B cell (primary cell): ENCODE measurements at regions not wholly inside any gene's neighbourhood (a gene's known extent, or its start where the extent isn't known, plus 50 kb on each side); places are given as distances from the start of the nearest gene placed in this dataset.

Source experiments
- ATAC-seq: fragments of 200-7000 bp; cut with Tn5 transposase; one replicate; pipeline ENCODE4 v1.10.0; 2021; ENCODE audit warnings: low read depth, mild to moderate bottlenecking, moderate number of reproducible peaks, moderate library complexity
- CTCF ChIA-PET: fragments of 350-600 bp; sonication (Branson Sonifier 250); formaldehyde crosslinking; loops from one replicate; lab custom pipeline; 2021; ENCODE audit warnings: antibody characterized with exemption, inconsistent platforms; lab: Charles Lee
- POLR2A ChIA-PET: fragments of 350-600 bp; sonication (Branson Sonifier 250); formaldehyde crosslinking; loops from one replicate; lab custom pipeline; 2021; ENCODE audit warnings: antibody characterized with exemption; lab: Charles Lee
- DNase-seq: peaks from one replicate; pipeline ENCODE4 v3.0.0; 2013
- H2AFZ ChIP-seq: 2 replicates; pipeline ENCODE4 v1.6.1; 2012; ENCODE audit warnings: mild to moderate bottlenecking, low read depth, low read length; ENCODE audit not compliant: insufficient read depth, poor library complexity, severe bottlenecking
- H3K27ac ChIP-seq, 2 donors: 1 replicate in 1 of 2; 2 replicates in 1 of 2; pipeline ENCODE4 v1.5.1; 2012 to 2013; ENCODE audit warnings: low read length in 2 of 2, mild to moderate bottlenecking in 2 of 2, moderate library complexity in 1 of 2
- H3K27me3 ChIP-seq, 4 experiments: fragments of 200-600 bp in 1 of 4; sonication (generic) in 1 of 4; replicated peaks in 1 of 4; 1 replicate in 2 of 4; 2 replicates in 2 of 4; pipeline versions ENCODE4 v1.6.1 to v1.7.0; 2013 to 2016; ENCODE audit warnings: low read length in 3 of 4, mild to moderate bottlenecking in 2 of 4, mixed read lengths in 1 of 4, moderate library complexity in 1 of 4; ENCODE audit not compliant: insufficient read depth in 4 of 4, control insufficient read depth in 3 of 4; ENCODE audit errors: control extremely low read depth in 1 of 4
- H3K36me3 ChIP-seq, 2 experiments: replicated peaks in 1 of 2; 1 replicate in 1 of 2; 2 replicates in 1 of 2; pipeline versions ENCODE4 v1.6.1 to v1.7.1; 2013; ENCODE audit warnings: low read length in 1 of 2; ENCODE audit not compliant: insufficient read depth in 2 of 2, control insufficient read depth in 1 of 2; ENCODE audit errors: control extremely low read depth in 1 of 2, extremely low read depth in 1 of 2
- H3K4me1 ChIP-seq, 2 donors: fragments of 200-600 bp in 1 of 2; sonication (generic) in 1 of 2; 1 replicate in 1 of 2; 2 replicates in 1 of 2; pipeline versions ENCODE4 v1.5.1 to v1.6.1; 2013 to 2017; ENCODE audit warnings: low read length in 2 of 2; ENCODE audit not compliant: control insufficient read depth in 2 of 2, insufficient read depth in 2 of 2
- H3K4me2 ChIP-seq: replicated peaks from 2 replicates; pipeline ENCODE3; 2012; ENCODE audit warnings: mild to moderate bottlenecking, low read depth, low read length; ENCODE audit not compliant: poor library complexity, severe bottlenecking
- H3K4me3 ChIP-seq, 5 experiments: fragments of 200-600 bp in 1 of 5; sonication (generic) in 1 of 5; 1 replicate in 3 of 5; 2 replicates in 2 of 5; pipeline versions ENCODE4 v1.5.1 to v1.7.0; 2011 to 2016; ENCODE audit warnings: low read length in 4 of 5, mild to moderate bottlenecking in 4 of 5, low read depth in 2 of 5, control low read depth in 1 of 5, moderate library complexity in 1 of 5; ENCODE audit not compliant: insufficient read depth in 1 of 5; ENCODE audit errors: control extremely low read depth in 1 of 5, extremely low read depth in 1 of 5
- H3K79me2 ChIP-seq: fragments of 200-600 bp; sonication (generic); one replicate; pipeline ENCODE4 v1.6.0; 2016; ENCODE audit warnings: low read length; ENCODE audit not compliant: control insufficient read depth, insufficient read depth
- H3K9ac ChIP-seq: fragments of 200-600 bp; sonication (generic); 2 replicates; pipeline ENCODE4 v1.6.1; 2017; ENCODE audit warnings: mild to moderate bottlenecking, low read length, moderate library complexity
- H3K9me3 ChIP-seq, 3 donors: one replicate each; pipeline versions ENCODE4 v1.6.1 to v1.7.1; 2013; ENCODE audit warnings: low read length in 2 of 3; ENCODE audit not compliant: control insufficient read depth in 2 of 3, insufficient read depth in 1 of 3; ENCODE audit errors: control extremely low read depth in 1 of 3
- H4K20me1 ChIP-seq: 2 replicates; pipeline ENCODE4 v1.6.0; 2012; ENCODE audit warnings: mild to moderate bottlenecking, low read length; ENCODE audit not compliant: insufficient read depth, control insufficient read depth, poor library complexity, severe bottlenecking
- H3K27ac Mint-ChIP-seq: one replicate; pipeline ENCODE4 v1.8.0; 2021; ENCODE audit warnings: mixed read lengths
- H3K27me3 Mint-ChIP-seq: one replicate; pipeline ENCODE4 v1.8.0; 2021; ENCODE audit warnings: mixed read lengths
- H3K4me1 Mint-ChIP-seq: one replicate; pipeline ENCODE4 v1.8.0; 2021; ENCODE audit warnings: mixed read lengths
- H3K4me3 Mint-ChIP-seq: one replicate; pipeline ENCODE4 v1.8.0; 2021; ENCODE audit warnings: mixed read lengths
- H3K9me3 Mint-ChIP-seq: one replicate; pipeline ENCODE4 v1.8.0; 2022; ENCODE audit warnings: mixed read lengths; ENCODE audit not compliant: insufficient read depth
- CTCF ChIP-seq: fragments of 200-600 bp; IDR thresholded peaks from one replicate; pipeline ENCODE4 v1.8.0; 2022; ENCODE audit warnings: antibody characterized with exemption, mild to moderate bottlenecking
- EZH2 ChIP-seq: IDR thresholded peaks from 2 replicates; pipeline ENCODE4 v1.6.1; 2012; ENCODE audit warnings: borderline replicate concordance, low read depth, mild to moderate bottlenecking, moderate library complexity, low read length; ENCODE audit not compliant: insufficient read depth, poor library complexity, severe bottlenecking
- WGBS: methylation state at CpG from one replicate; pipeline ENCODE4 v1.1.5; 2013; ENCODE audit warnings: missing lambda C conversion rate; ENCODE audit not compliant: insufficient coverage; 5-methylcytosine and 5-hydroxymethylcytosine counted together
- intact Hi-C: fragments of 100-400 bp; cut with micrococcal nuclease; formaldehyde crosslinking; loops from one replicate; pipeline ENCODE4 v1.10.0; 2022

- Histone ChIP-seq H3K9me3 (no peaks in the 10 kb centered on the region), H3K27ac (no peak overlapping the region), H3K4me2 (no peak overlapping the region), H3K4me3 (no peak overlapping the region), H3K27me3 (no peaks in the 10 kb centered on the region), H3K36me3 (no peaks in the 10 kb centered on the region), H2AFZ (no peak overlapping the region), H4K20me1 (no peaks in the 10 kb centered on the region), H3K79me2 (no peaks in the 10 kb centered on the region), H3K4me1 (peaks cover 0 to 3% of the 10 kb centered on the region in 2 donors), H3K9ac (no peak overlapping the region)
- H3K9me3 Mint-ChIP-seq = no peaks in the 10 kb centered on the region
- POLR2A ChIA-PET = no interaction called here
- no CpG with 5 or more reads among the region's 2 CpGs for WGBS
- H3K27ac Mint-ChIP-seq = no peak overlapping the region
- no peaks in the 10 kb centered on the region for H3K27me3 Mint-ChIP-seq
- no peak overlapping the region for H3K4me3 Mint-ChIP-seq
- TF ChIP-seq EZH2 (no peak), CTCF (no peak)
- CTCF ChIA-PET = no interaction called here
- no peak for DNase-seq
- peaks cover 19% of the 10 kb centered on the region for H3K4me1 Mint-ChIP-seq
- ATAC-seq = no peak
- intact Hi-C loops = no loop called here
Observed at GRCh38 chr6:113763876-113764275, 93.3 kb upstream of the MARCKS start.

GRCh38 chr6:113765909-113766308 lies 91.2 kb upstream of the MARCKS start:
- DNase-seq (no peak), ATAC-seq (no peak)
- H3K27ac ChIP-seq = no peak overlapping the region
- H3K27me3 ChIP-seq = no peaks in the 10 kb centered on the region
- H3K9ac ChIP-seq = no peak overlapping the region
- Mint-ChIP-seq H3K4me1 (peaks cover 15% of the 10 kb centered on the region), H3K9me3 (no peaks in the 10 kb centered on the region), H3K27ac (no peak overlapping the region), H3K4me3 (no peak overlapping the region), H3K27me3 (no peaks in the 10 kb centered on the region)
- H3K4me3 ChIP-seq = no peak overlapping the region
- H4K20me1 ChIP-seq = no peaks in the 10 kb centered on the region
- H3K4me1 ChIP-seq = peaks cover 0 to 3% of the 10 kb centered on the region in 2 donors
- ChIA-PET POLR2A (no interaction called here), CTCF (interaction anchor here (1.0 kb wide), 2 partner anchors 93 to 466 kb away, joined by 3 to 4 read pairs; no protein-coding TSS in a partner anchor)
- no peaks in the 10 kb centered on the region for H3K36me3 ChIP-seq
- H3K4me2 ChIP-seq = no peak overlapping the region
- H2AFZ ChIP-seq = peak overlapping the region; percentile 19
- no CpG with 5 or more reads among the region's 1 CpG for WGBS
- TF ChIP-seq EZH2 (no peak), CTCF (no peak)
- H3K79me2 ChIP-seq = no peaks in the 10 kb centered on the region
- intact Hi-C loops = no loop called here
- no peaks in the 10 kb centered on the region for H3K9me3 ChIP-seq
